K562 (cell line): ENCODE measurements at regions not wholly inside any gene's neighbourhood (a gene's known extent, or its start where the extent isn't known, plus 50 kb on each side); places are given as distances from the start of the nearest gene placed in this dataset.

ENCODE experiments used
- BHLHE40 ChIP-seq: IDR thresholded peaks from 2 replicates; pipeline ENCODE4 v1.6.1; 2011; ENCODE audit warnings: low read length, improper control_type of control experiment
- CTBP1 ChIP-seq: fragments of 450-650 bp; IDR thresholded peaks from 2 replicates; pipeline ENCODE4 v1.6.1; 2016; ENCODE audit warnings: borderline replicate concordance
- CTCF ChIP-seq, 3 experiments: IDR thresholded peaks in 2 of 3; conservative IDR thresholded peaks in 1 of 3; 2 replicates each; pipeline ENCODE4 v1.5.1; 2011 to 2012; ENCODE audit warnings: low read length in 3 of 3, mild to moderate bottlenecking in 3 of 3, control low read depth in 2 of 3, improper control_type of control experiment in 1 of 3, inconsistent platforms in 1 of 3, low read depth in 1 of 3, mixed read lengths in 1 of 3, moderate library complexity in 1 of 3; ENCODE audit not compliant: insufficient read depth in 2 of 3
- JUN ChIP-seq, 2 experiments: sonication (generic) in 1 of 2; formaldehyde crosslinking in 1 of 2; IDR thresholded peaks; 2 replicates each; pipeline versions ENCODE4 v1.6.1 to v1.8.0; 2012 to 2022; ENCODE audit warnings: borderline replicate concordance in 2 of 2, mild to moderate bottlenecking in 2 of 2, improper control_type of control experiment in 1 of 2, low read depth in 1 of 2, low read length in 1 of 2, missing genetic modification reagents in 1 of 2
- MNT ChIP-seq, 2 experiments: fragments of 450-650 bp; conservative IDR thresholded peaks; 2 replicates each; pipeline ENCODE4 v1.6.1; 2017; ENCODE audit warnings: mild to moderate bottlenecking in 2 of 2, moderate library complexity in 2 of 2
- PBX2 ChIP-seq, 2 experiments: IDR thresholded peaks in 1 of 2; conservative IDR thresholded peaks in 1 of 2; 2 replicates each; pipeline ENCODE4 v1.6.1; 2016; ENCODE audit warnings: low read depth in 2 of 2, mild to moderate bottlenecking in 1 of 2, missing compliant biosample characterization in 1 of 2, missing genetic modification characterization in 1 of 2, moderate library complexity in 1 of 2
- TBL1XR1 ChIP-seq, 2 experiments: IDR thresholded peaks; 2 replicates each; pipeline ENCODE4 v1.6.1; 2012; ENCODE audit warnings: improper control_type of control experiment in 2 of 2, low read length in 2 of 2, mild to moderate bottlenecking in 1 of 2
- ZBTB1 ChIP-seq: sonication (generic); formaldehyde crosslinking; IDR thresholded peaks from 2 replicates; pipeline ENCODE4 v1.8.1; 2023; ENCODE audit warnings: missing genetic modification reagents, low read depth, mild to moderate bottlenecking, borderline replicate concordance
- ZFP36 ChIP-seq: fragments of 150-350 bp; IDR thresholded peaks from 2 replicates; pipeline ENCODE4 v1.6.1; 2018; ENCODE audit warnings: low read length, low read depth; ENCODE audit not compliant: partially characterized antibody
- ZZZ3 ChIP-seq: fragments of 450-650 bp; IDR thresholded peaks from 2 replicates; pipeline ENCODE4 v1.6.1; 2016; ENCODE audit warnings: antibody characterized with exemption, mild to moderate bottlenecking, moderate library complexity

- no peak for TF ChIP-seq CTBP1
- no peak for TF ChIP-seq TBL1XR1 (IDR thresholded peaks at IDR 0.05; ENCODE audit: low read length in 2 of 2)
- TF ChIP-seq CTCF (IDR thresholded peaks at IDR 0.05 in 2 of 3, conservative IDR thresholded peaks at IDR 0.05 in 1 of 3; ENCODE audit: insufficient read depth in 2 of 3, low read depth in 1 of 3, low read length in 3 of 3), result no peak
- no peak for TF ChIP-seq ZFP36
- no peak for TF ChIP-seq PBX2 (CRISPR knock-in tag; IDR thresholded peaks at IDR 0.05; ENCODE audit: low read depth)
- no peak for TF ChIP-seq PBX2 (tag; conservative IDR thresholded peaks at IDR 0.05; ENCODE audit: low read depth)
- TF ChIP-seq JUN (IDR thresholded peaks at IDR 0.05; ENCODE audit: borderline replicate concordance, low read depth, low read length), result no peak
- TF ChIP-seq JUN (CRISPR knock-in tag; IDR thresholded peaks at IDR 0.05; ENCODE audit: borderline replicate concordance), result no peak
- no peak for TF ChIP-seq ZBTB1 (CRISPR knock-in tag)
- TF ChIP-seq MNT (conservative IDR thresholded peaks at IDR 0.05), result no peak
- TF ChIP-seq ZZZ3, result no peak
- no peak for TF ChIP-seq BHLHE40
Observed at GRCh38 chr12:97131220-97131981, 224.3 kb downstream of the NEDD1 start.
